NCI-H1436 treated with DMSO at 0.1 percent for 48 hours (cell line): ENCODE measurements at regions not wholly inside any gene's neighbourhood (a gene's known extent, or its start where the extent isn't known, plus 50 kb on each side); places are given as distances from the start of the nearest gene placed in this dataset.
"Not testable (repeated sequence)": the region's sequence is repeated elsewhere in the genome, so short reads cannot be mapped to it uniquely, and the experiment has no call there.

ENCODE experiments used
- DNase-seq: peaks from one replicate; lab custom pipeline; 2025; lab: John Stamatoyannopoulos, UW

- peak; percentile 41 for DNase-seq
Measured at GRCh38 chr12:78338054-78338785, 507.5 kb downstream of the NAV3 start.

GRCh38 chr12:78340406-78340805 lies 509.7 kb downstream of the NAV3 start:
- no peak for DNase-seq

GRCh38 chr12:78343657-78344056 lies 513.0 kb downstream of the NAV3 start:
- no peak for DNase-seq

- no peak for DNase-seq
Measured at GRCh38 chr12:78359520-78359919, 505.1 kb upstream of the SYT1 start.

- DNase-seq = no peak
Measured at GRCh38 chr12:78361683-78362082, 502.9 kb upstream of the SYT1 start.

- no peak for DNase-seq
Measured at GRCh38 chr12:78371284-78371683, 493.3 kb upstream of the SYT1 start.

GRCh38 chr12:78375461-78375860 lies 489.1 kb upstream of the SYT1 start:
- DNase-seq = no peak

- DNase-seq = no peak
Measured at GRCh38 chr12:78376257-78376656, 488.3 kb upstream of the SYT1 start.

GRCh38 chr12:78379065-78379464 lies 485.5 kb upstream of the SYT1 start:
- DNase-seq = not testable (repeated sequence)

GRCh38 chr12:78383414-78383813 lies 481.2 kb upstream of the SYT1 start:
- no peak for DNase-seq

- DNase-seq = no peak
Measured at GRCh38 chr12:78384541-78384940, 480.0 kb upstream of the SYT1 start.

GRCh38 chr12:78385541-78385940 lies 479.0 kb upstream of the SYT1 start:
- DNase-seq = no peak

- DNase-seq = no peak
Measured at GRCh38 chr12:78386871-78387270, 477.7 kb upstream of the SYT1 start.

- DNase-seq = no peak
Measured at GRCh38 chr12:78387721-78388120, 476.9 kb upstream of the SYT1 start.

GRCh38 chr12:78388461-78388860 lies 476.1 kb upstream of the SYT1 start:
- DNase-seq = no peak

GRCh38 chr12:78390920-78391319 lies 473.7 kb upstream of the SYT1 start:
- DNase-seq = no peak

- DNase-seq = no peak
Measured at GRCh38 chr12:78392918-78393317, 471.7 kb upstream of the SYT1 start.

- DNase-seq = no peak
Measured at GRCh38 chr12:78395961-78396360, 468.6 kb upstream of the SYT1 start.

GRCh38 chr12:78396538-78396937 lies 468.0 kb upstream of the SYT1 start:
- DNase-seq = no peak

GRCh38 chr12:78398750-78399149 lies 465.8 kb upstream of the SYT1 start:
- DNase-seq = no peak

GRCh38 chr12:78402366-78403134 lies 462.0 kb upstream of the SYT1 start:
- no peak for DNase-seq

GRCh38 chr12:78403136-78403535 lies 461.4 kb upstream of the SYT1 start:
- DNase-seq = no peak

- DNase-seq = no peak
Measured at GRCh38 chr12:78403681-78404080, 460.9 kb upstream of the SYT1 start.

- no peak for DNase-seq
Measured at GRCh38 chr12:78406213-78406612, 458.4 kb upstream of the SYT1 start.
